Right hindlimb (tissue), 1 donor: ENCODE measurements at regions not wholly inside any gene's neighbourhood (a gene's known extent, or its start where the extent isn't known, plus 50 kb on each side); places are given as distances from the start of the nearest gene placed in this dataset.
"Not testable (repeated sequence)": the region's sequence is repeated elsewhere in the genome, so short reads cannot be mapped to it uniquely, and the experiment has no call there.

Experiments used
- DNase-seq: peaks from one replicate; pipeline ENCODE4 v3.0.0-alpha.2; 2018

GRCh38 chrX:25130619-25131018 lies 114.9 kb upstream of the ARX start:
- DNase-seq = no peak

- DNase-seq = no peak
Observed at GRCh38 chrX:25125483-25125882, 109.7 kb upstream of the ARX start.

- no peak for DNase-seq
Observed at GRCh38 chrX:25124391-25124790, 108.6 kb upstream of the ARX start.

GRCh38 chrX:25112156-25112555 lies 96.4 kb upstream of the ARX start:
- DNase-seq = no peak

- DNase-seq = no peak
Observed at GRCh38 chrX:25108481-25108880, 92.7 kb upstream of the ARX start.

- DNase-seq = no peak
Observed at GRCh38 chrX:25105221-25105620, 89.5 kb upstream of the ARX start.

GRCh38 chrX:25096522-25097045 lies 80.8 kb upstream of the ARX start:
- DNase-seq = no peak

- not testable (repeated sequence) for DNase-seq
Observed at GRCh38 chrX:25091152-25091551, 75.4 kb upstream of the ARX start.

- DNase-seq = no peak
Observed at GRCh38 chrX:25084446-25084845, 68.7 kb upstream of the ARX start.

- no peak for DNase-seq
Observed at GRCh38 chrX:25083661-25084060, 67.9 kb upstream of the ARX start.

GRCh38 chrX:25079020-25079419 lies 63.3 kb upstream of the ARX start:
- DNase-seq = no peak

GRCh38 chrX:25076941-25077500 lies 61.3 kb upstream of the ARX start:
- DNase-seq = no peak

GRCh38 chrX:25072247-25072646 lies 56.5 kb upstream of the ARX start:
- no peak for DNase-seq

- DNase-seq = no peak
Observed at GRCh38 chrX:25070038-25070437, 54.3 kb upstream of the ARX start.

- no peak for DNase-seq
Observed at GRCh38 chrX:25069209-25069608, 53.4 kb upstream of the ARX start.

- no peak for DNase-seq
Observed at GRCh38 chrX:25068340-25068739, 52.6 kb upstream of the ARX start.

GRCh38 chrX:25067271-25068172 lies 51.8 kb upstream of the ARX start:
- DNase-seq = no peak

- no peak for DNase-seq
Observed at GRCh38 chrX:25066131-25066530, 50.4 kb upstream of the ARX start.
